GM12865 (cell line): ENCODE measurements at regions not wholly inside any gene's neighbourhood (a gene's known extent, or its start where the extent isn't known, plus 50 kb on each side); places are given as distances from the start of the nearest gene placed in this dataset.
A peak's percentile ranks its signal among the peaks of the same experiment; 100 is the strongest.
"Not testable (repeated sequence)": the region's sequence is repeated elsewhere in the genome, so short reads cannot be mapped to it uniquely, and the experiment has no call there.

Experiments used
- DNase-seq: peaks from one replicate; pipeline ENCODE4 v3.0.0; 2010; ENCODE audit warnings: low read depth
- H3K4me3 ChIP-seq: 2 replicates; pipeline ENCODE4 v1.5.1; 2011; ENCODE audit warnings: mild to moderate bottlenecking, low read depth, low read length, control low read depth
- TF ChIP-seq, protein P1 (sequence below): IDR thresholded peaks from 2 replicates; pipeline ENCODE4 v1.5.1; 2011; ENCODE audit warnings: low read length, control low read depth, low read depth, inconsistent platforms; ENCODE audit not compliant: insufficient read depth; ENCODE audit errors: missing control alignments

GRCh38 chr12:85466890-85467289, 186.9 kb downstream of the ALX1 start:
- TF ChIP-seq, protein P1, sequence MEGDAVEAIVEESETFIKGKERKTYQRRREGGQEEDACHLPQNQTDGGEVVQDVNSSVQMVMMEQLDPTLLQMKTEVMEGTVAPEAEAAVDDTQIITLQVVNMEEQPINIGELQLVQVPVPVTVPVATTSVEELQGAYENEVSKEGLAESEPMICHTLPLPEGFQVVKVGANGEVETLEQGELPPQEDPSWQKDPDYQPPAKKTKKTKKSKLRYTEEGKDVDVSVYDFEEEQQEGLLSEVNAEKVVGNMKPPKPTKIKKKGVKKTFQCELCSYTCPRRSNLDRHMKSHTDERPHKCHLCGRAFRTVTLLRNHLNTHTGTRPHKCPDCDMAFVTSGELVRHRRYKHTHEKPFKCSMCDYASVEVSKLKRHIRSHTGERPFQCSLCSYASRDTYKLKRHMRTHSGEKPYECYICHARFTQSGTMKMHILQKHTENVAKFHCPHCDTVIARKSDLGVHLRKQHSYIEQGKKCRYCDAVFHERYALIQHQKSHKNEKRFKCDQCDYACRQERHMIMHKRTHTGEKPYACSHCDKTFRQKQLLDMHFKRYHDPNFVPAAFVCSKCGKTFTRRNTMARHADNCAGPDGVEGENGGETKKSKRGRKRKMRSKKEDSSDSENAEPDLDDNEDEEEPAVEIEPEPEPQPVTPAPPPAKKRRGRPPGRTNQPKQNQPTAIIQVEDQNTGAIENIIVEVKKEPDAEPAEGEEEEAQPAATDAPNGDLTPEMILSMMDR: no peak
- H3K4me3 ChIP-seq: no peak overlapping the region
- DNase-seq: no peak

DNA sequence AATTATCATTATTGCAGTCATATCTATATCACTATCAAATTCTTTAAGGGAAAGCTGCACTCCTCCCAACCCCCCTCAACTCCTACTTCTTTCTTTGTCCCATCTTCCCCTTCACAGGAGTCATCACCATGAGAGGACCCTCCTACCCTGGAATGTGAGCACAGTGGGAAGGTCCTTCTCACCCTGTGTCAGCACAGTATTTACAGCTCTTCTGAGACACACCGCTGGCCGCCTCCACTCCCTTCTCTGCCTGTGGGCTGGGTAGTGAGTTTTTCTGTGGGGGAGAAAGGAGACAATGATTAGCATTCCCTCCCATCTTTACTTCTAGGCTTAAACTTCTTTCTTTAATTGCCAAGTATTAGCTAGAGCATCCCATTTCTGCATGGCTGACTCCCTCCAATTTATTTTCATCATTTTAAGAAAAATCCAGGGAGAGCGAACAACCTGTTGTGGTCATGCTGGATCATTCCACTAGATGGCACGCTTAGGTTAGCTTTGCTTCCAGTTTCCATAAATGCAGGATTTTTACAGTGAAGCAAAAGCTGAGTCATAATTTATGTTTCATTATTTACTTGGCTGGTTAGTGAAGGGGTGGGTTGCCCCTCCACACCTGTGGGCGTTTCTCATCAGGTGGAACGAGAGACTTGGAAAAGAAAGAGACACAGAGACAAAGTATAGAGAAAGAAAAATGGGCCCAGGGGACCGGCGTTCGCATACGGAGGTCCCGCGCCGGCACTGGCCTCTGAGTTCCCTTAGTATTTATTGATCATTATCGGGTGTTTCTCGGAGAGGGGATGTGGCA, 188.5 kb downstream of the ALX1 start:
- peak; percentile 69 for DNase-seq
- TF ChIP-seq, protein P1: peak; percentile 70

DNA sequence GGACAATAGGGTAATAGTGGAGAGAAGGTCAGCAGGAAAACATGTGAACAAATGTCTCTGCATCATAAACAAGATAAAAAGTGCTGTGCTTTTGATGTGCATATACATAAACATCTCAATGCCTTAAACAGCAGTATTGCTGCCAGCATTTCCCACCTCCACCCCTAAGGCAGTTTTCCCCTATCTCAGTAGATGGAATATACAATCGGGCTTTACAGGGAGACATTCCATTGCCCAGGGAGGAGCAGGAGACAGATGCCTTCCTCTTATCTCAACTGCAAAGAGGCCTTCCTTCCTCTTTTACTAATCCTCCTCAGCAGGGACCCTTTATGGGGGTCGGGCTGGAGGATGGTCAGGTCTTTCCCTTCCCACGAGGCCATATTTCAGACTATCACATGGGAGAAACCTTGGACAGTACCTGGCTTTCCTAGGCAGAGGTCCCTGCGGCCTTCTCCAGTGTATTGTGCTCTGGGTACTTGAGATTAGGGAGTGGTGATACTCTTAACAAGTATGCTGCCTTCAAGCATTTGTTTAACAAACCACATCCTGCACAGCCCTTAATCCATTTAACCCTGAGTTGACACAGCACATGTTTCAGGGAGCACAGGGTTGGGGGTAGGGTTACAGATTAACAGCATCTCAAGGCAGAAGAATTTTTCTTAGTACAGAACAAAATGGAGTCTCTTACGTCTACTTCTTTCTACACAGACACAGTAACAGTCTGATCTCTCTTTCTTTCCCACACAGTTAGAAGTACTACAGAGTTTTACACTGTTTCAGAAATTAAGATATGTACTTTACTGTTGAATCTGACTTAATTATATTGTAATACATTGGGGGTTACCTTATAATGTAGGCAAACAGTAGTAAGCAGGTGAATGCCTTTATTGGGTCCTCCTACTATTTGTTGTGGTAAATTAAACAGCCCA, 189.4 kb downstream of the ALX1 start:
- not testable (repeated sequence) for DNase-seq, H3K4me3 ChIP-seq

More for the DNA sequence above, 188.5 kb downstream of the ALX1 start:
- peak overlapping the region; percentile 13; the same call in 1 of the 2 replicates for H3K4me3 ChIP-seq

GRCh38 chr12:85475277-85475676, 195.3 kb downstream of the ALX1 start:
- not testable (repeated sequence) for DNase-seq, H3K4me3 ChIP-seq

GRCh38 chr12:85476756-85477155, 196.7 kb downstream of the ALX1 start:
- DNase-seq: no peak
- TF ChIP-seq, protein P1: no peak
- no peak overlapping the region for H3K4me3 ChIP-seq

DNA sequence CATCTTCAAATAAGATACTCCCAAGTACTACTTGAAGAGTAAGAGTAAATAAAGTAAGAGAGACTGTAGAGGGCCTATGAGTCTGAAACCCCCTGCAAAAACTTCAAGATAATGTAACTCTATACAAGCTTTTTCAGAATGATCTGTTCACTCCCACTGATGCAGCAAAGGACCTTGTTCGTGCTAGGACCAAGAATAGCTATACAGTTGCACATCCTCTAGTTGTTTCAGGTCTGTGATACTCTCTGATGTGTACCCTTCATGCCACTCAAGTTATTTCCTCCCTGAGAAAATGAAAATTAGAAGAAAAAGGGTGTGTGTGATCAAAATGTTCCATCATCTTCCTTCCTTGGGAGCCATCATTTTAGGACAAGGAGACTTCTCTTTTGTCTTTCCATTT, 204.4 kb downstream of the ALX1 start:
- peak; percentile 10 for DNase-seq
- TF ChIP-seq, protein P1: no peak
- H3K4me3 ChIP-seq: no peak overlapping the region

DNA sequence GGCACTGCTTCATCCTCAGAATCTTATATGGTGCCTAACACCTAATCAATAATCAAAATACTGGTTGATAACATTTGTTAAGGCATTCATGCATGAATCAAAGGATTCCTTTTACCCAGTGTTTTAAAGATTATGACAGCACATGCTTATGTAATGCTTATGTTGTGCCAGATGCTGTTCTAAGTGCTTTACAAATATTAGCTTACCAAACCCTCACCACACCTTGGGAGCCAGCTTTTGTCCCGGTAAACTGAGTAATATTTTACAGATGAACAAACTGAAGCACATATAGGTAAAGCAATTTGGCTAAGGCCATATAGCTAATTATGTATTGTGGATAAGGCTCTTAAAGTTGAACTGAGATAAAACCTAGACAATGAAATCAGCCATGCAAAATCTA, 209.2 kb downstream of the ALX1 start:
- no peak for DNase-seq
- no peak overlapping the region for H3K4me3 ChIP-seq
- TF ChIP-seq, protein P1: no peak
